Cerebellar cortex (tissue), 1 donor: ENCODE measurements at regions not wholly inside any gene's neighbourhood (a gene's known extent, or its start where the extent isn't known, plus 50 kb on each side); places are given as distances from the start of the nearest gene placed in this dataset.
"Not testable (repeated sequence)": the region's sequence is repeated elsewhere in the genome, so short reads cannot be mapped to it uniquely, and the experiment has no call there.

Experiments
- DNase-seq: peaks from one replicate; pipeline ENCODE4 v3.0.0-alpha.2; 2015; ENCODE audit warnings: low spot score

GRCh38 chr2:145584353-145584752, 1064.4 kb upstream of the ZEB2 start:
- no peak for DNase-seq

DNA sequence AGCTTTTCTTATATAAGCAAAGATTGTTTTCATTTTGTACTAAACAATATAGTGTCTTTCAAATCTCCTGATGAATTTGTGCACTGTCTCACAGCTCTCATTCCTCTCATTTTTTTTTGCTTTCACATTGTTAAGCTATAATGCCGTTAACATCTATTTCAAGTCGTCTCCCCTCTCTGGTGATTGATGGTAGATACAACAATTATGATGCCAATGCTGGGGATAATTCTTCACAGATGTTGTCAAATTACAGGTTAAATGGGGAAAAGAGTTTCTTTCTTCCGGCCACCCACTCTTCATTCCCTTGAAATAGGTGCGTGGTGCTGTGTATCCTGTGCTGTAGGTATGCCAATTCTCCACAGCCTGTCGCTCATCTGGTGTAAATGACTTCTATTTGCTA, 1053.7 kb upstream of the ZEB2 start:
- no peak for DNase-seq

GRCh38 chr2:145572238-145572637, 1052.3 kb upstream of the ZEB2 start:
- no peak for DNase-seq

DNA sequence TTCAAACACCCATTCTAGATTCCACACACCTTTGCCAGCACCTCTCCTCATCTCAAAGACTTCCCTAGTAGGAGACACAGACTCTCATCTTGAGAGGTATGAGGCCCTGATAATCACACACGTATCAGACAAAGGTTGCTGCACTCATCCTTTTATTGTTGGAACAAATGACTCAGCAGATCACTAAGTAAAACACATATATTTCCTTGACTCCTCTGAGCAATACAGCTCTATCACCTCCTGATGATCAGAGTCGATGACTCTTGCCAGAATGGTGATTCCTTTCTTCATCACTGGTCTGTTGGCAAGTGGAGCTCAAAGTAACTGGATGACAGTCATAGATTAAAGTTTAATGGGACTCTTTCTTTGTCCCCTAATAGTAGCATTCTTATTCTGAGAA, 1049.2 kb upstream of the ZEB2 start:
- no peak for DNase-seq

DNA sequence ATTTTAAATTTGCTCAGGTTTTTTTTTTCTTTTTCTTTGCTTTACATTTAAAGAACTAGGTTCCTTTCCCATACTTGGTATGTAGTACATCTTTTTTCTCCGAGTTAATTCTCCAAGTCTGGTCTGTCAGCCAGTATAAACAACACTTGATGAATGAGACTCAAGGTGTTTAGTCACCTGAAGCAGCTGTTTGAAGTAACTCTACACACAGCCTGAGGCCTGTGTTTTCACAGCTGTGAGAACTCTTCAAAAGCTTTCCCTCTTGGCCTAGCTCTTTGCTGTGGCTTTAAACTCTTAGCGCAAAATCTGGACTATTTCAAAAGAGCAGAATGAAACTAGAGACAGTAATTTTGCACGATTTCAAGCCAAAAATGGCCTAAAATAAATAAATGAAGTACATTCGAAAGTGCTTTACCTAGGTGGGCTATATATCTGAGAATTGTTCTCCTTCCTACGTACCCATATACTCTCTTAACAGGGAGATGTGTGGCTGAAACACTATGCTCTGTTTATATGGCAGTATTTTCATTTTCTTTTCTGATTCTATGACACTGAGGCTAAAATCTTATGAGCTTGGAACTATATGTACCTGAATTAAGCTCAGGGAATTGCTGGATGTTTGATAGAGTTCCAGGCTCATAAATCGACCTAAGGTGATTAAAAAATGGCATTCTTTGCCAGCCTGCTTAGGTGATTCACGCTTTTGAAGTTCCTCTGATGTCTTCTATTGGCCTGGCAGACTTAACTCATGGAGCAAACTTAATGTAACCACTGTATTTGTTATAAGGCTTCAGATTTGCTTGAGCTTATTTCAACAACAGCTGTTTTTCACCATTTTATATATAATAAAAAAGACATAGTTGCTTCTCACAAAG, 1044.1 kb upstream of the ZEB2 start:
- DNase-seq: no peak

- no peak for DNase-seq
Measured at GRCh38 chr2:145561152-145561551, 1041.2 kb upstream of the ZEB2 start.

DNA sequence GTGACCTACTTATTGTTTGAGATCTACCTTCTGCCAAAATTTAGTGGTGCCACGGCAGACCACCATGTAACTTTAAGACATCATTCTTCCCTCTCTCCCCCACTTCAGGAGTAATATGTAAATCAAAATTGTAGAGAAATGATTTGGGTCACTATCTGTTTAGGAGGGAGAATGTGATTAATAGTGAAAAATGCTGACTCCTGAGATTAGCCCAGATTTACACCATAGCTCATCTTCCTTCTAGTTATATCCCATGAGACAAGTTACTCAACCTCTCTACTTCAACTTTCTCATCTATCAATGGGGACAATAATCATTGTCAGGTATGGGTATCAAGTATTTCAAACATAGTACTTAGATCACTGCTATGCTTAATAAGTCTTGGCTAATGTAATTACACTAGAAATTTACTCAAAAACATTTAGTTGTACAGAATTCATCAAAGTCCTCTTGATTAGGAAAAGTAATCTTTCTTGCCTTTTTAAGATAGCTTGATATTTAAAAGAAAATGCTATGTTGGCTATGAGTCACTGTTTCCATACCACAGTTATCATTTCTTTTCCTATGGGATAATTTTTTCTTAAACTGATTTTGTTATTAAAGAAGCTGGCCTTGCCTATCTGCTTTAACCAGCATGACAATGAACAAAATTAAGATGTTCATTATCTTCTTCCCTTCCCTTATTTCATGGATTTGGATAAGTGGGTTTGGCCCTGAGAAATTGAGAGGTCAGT, 1038.9 kb upstream of the ZEB2 start:
- no peak for DNase-seq

- no peak for DNase-seq
Measured at GRCh38 chr2:145555360-145555759, 1035.4 kb upstream of the ZEB2 start.

DNA sequence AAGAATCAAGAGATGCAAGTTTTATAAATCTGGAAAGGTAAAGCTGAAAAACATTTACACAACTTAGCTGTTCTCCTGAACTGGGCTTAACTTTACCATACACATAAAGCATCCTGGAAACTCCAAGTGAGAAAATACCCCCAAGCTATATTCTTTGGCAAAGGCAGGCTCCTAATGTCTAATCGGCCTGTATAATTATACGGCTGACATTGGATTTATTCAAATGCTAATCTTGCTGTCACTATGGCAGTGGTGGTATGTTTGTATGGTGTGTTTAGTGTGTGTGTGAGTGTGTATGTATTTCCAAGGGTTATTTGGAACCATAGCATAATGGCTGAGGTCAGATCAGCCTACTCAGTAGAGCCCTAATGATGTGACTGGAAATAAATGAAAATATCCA, 1031.8 kb upstream of the ZEB2 start:
- no peak for DNase-seq

DNA sequence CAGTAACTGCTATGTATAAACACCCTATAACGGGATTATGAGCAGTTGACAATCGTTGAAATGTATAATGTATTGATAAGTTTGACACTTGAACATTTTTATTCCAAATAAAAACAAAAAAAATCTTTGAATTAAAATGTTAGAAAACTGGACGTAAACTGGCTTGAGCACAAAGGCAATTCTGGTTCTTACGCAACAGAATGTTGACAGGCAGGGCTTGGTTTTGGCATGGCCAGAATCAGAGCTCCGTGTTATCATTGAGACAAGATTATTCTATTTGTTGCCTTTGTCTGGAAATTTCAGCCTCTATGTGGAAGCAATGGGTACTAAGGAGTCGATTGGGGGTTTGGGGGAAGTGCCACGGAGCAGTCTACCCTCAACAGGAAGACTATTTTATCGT, 1028.6 kb upstream of the ZEB2 start:
- no peak for DNase-seq

DNA sequence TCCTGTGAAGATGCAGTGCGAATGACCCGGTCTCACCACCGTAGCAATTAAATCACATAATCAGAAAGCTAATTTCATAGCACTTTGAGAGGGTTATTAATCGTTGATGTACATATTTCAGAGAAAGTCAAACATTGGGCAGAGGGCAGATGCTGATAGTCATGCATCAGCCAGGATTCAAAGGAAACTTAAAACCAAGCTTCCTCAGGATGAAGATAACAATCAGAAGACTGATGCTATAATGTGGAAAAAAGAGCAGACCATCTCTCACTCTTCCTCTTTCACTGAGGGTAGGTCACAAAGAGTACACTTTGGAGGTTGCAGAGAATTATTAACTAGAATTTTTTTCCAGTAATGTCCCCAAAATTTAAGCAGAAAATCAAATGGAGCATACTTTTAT, 1027.7 kb upstream of the ZEB2 start:
- no peak for DNase-seq

- no peak for DNase-seq
Measured at GRCh38 chr2:145546091-145546490, 1026.2 kb upstream of the ZEB2 start.

GRCh38 chr2:145543856-145544255, 1023.9 kb upstream of the ZEB2 start:
- DNase-seq: no peak

- no peak for DNase-seq
Measured at GRCh38 chr2:145543155-145543554, 1023.2 kb upstream of the ZEB2 start.

GRCh38 chr2:145541028-145541427, 1021.1 kb upstream of the ZEB2 start:
- no peak for DNase-seq

GRCh38 chr2:145538661-145539350, 1018.9 kb upstream of the ZEB2 start:
- no peak for DNase-seq

DNA sequence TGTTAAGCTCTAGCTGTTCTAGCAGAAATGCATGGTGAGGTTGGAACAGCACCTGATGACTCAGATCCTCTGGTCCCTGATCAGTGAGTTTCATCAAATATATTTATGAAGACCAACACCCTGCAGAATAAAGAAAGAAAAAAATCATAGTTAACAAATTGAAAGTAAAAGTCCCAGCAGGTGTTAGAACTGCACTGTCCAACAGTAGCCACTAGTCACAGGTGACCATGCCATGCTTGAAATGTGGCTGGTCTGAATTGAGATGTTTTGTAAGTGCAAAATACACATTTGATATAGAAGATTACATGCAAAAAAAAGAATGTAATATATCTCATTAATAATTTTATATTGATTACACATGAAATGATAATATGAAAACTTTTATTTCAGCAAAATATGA, 1010.7 kb upstream of the ZEB2 start:
- no peak for DNase-seq

DNA sequence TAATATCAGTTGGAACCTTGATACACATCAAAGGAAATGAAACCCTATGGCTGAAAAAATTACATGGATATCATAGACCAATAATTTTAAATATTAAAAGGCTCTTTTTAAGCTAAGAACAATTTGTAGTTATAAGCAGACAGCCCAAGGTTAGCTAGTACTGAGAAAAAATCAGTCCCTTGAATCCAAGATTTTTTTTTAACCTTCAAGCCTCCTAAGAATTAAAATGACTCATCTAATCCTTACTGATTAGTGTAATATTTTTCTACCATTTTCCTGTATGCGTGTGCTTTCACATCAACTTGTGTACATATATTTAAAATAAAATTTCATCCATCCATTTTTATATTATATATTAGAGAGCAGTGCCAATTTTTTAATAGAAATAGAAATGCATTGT, 1004.9 kb upstream of the ZEB2 start:
- no peak for DNase-seq

DNA sequence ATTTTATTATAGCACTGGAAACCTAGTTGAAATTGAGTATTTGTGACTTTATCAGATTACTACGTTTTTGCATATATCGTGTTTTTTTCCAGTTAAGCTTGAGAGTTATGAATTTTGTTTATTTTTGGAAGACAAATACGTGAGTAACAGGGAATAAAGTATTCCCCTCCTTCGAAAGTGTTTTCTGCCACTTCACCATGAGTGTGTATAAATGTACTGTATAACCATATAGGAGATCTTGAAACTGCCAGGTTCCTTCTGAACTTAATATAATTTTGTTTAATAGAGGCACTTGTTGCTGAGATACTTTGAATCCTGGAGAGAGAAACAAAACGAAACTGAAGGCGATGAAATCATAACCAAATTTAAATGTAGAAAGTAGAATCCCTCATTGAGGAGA, 1004.4 kb upstream of the ZEB2 start:
- no peak for DNase-seq

DNA sequence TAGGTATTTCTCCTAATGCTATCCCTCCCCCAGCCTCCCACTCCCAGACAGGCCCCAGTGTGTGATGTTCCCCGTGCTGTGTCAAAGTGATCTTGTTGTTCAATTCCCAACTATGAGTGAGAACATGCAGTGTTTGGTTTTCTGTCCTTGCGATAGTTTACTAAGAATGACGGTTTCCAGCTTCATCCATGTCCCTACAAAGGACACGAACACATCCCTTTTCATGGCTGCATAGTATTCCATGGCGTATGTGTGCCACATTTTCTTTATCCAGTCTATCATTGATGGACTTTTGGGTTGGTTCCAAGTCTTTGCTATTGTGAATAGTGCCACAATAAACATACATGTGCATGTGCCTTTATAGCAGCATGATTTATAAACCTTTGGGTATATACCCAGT, 999.3 kb upstream of the ZEB2 start:
- DNase-seq: not testable (repeated sequence)

- DNase-seq: no peak
Measured at GRCh38 chr2:145511946-145512345, 992.0 kb upstream of the ZEB2 start.

GRCh38 chr2:145503511-145503910, 983.6 kb upstream of the ZEB2 start:
- no peak for DNase-seq

DNA sequence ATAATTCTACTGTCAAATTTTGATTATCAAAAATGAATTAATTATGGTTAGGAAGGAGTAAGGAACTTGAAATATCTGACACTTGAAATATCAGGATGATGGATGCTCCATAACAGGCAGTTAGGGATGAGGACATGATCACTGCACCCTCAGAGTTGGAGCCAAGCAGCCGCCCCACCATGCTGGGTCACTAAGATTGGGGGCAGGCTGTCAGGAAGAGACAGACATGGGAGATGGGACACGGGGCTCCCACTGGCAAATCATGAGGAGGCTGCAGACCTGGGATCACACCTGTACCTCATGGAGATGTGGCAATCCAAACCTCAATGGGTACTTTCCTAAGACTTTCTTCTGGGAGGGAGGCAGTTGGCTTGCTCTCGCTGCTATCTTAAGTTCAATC, 982.0 kb upstream of the ZEB2 start:
- no peak for DNase-seq
